GM19239 (cell line): ENCODE measurements at regions not wholly inside any gene's neighbourhood (a gene's known extent, or its start where the extent isn't known, plus 50 kb on each side); places are given as distances from the start of the nearest gene placed in this dataset.

Source experiments
- DNase-seq: peaks from one replicate; pipeline ENCODE4 v3.0.0; 2011; ENCODE audit warnings: low spot score; ENCODE audit not compliant: insufficient read length
- FAIRE-seq: peaks from 2 replicates; lab custom pipeline; 2011; peaks lifted over from hg19 to GRCh38; lab: Jason Lieb, UNC

DNA sequence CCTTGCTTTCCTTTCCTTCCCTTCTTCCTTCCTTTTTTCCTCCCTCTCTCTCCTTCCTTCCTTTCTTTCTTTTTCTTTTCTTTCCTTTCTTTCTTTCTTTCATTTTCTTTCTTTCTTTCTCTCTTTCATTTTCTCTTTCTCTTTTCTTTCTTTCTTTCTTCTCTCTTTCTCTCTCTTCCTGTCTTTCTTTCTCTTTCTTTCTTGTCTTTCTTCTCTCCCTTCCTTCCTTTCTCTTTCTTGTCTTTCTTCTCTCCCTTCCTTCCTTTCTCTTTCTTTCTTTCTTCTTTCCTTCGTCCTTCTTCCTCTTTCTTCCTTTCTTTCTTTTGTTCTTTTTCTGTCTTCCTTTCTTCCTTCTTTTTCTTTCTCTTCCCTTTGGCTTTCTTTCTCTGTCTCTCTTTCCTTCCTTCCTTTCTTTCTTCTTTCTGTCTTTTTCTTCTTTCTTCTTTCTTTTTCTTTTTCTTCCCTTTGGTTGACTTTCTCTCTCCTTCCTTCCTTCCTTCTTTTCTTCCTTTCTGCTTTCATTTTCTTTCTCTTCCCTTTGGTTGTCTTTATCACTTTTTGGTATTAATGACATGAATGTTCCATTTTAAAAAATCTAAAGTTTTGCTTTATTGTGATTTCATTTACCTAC is 496.4 kb upstream of the CBLB start:
- no peak for DNase-seq
- no peak for FAIRE-seq

DNA sequence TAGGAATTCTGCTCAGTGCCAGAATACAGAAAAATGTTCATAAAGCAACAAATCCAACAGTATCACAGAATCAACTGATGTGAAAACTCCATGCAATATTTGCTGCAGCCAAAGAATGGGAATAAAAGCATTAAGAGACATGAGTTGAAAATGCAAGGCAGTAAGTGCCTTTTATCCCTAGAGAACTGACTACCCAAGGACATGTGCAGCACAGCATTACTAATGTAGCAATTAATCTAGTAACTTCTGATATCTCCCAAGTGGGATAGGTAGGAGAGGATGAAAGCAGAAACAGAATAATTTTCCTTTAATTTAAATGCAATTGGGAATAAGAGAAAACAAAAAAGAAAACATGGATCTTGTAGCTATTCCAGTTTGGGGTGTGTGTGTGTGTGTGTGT is 497.5 kb upstream of the CBLB start:
- FAIRE-seq (no peak), DNase-seq (no peak)

DNA sequence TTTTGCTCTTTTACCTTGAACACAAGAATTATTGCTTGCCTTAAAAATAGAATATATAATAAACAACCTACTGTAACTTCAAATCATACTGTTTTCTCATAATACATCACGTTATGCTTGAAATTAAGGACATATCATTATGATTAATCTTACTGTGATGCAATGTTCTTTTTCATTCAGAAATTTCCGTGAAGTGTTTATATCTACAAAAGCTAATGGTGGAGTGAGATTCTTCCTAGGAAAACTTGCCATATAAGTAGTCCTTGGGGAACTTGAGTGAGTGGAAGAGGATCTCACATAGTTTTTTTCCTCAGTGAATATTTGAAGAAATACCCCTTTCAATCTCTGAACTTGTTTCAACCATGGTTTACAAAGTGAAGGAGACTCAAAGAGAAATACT is 498.7 kb upstream of the CBLB start:
- DNase-seq: no peak
- no peak for FAIRE-seq

DNA sequence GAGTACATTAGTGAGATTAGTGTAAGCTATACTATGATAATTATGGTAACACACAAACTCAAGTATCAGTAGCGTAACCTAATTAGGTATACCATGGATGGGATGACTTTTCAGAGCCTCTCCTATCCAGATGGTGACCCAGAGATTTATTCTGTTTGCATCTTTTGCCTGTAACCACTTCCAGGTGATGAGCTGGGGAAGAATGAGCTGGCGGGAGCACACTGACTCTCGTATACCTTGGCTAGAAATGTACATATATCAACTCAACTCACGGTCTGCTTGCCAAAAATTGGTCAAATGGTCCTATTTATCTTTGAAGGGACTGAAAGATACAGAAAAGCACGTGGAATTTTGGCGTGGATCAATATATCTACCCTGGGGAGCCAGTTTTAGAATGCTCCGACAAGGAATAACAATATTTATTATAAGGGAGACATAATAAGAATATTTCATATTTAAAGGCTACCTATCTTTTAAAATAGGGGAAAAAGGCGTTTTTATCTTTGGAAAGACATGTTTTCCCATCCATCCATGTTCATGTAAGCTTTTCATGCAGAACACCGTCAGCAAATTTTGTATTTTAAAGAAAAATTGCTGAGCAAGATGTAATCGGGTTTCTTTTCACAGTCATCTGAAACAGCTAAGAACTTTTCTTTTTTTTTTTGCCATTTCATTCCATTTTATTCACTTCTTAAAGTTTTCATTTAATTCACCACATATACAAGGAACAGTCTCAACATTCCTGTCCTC is 502.6 kb upstream of the CBLB start:
- FAIRE-seq: no peak
- no peak for DNase-seq

- FAIRE-seq (no peak), DNase-seq (no peak)
Observed at GRCh38 chr3:106371971-106372805, 503.4 kb upstream of the CBLB start.

GRCh38 chr3:106372806-106373190 is 504.0 kb upstream of the CBLB start:
- no peak for FAIRE-seq

GRCh38 chr3:106376016-106376570 is 507.3 kb upstream of the CBLB start:
- DNase-seq: no peak

More at GRCh38 chr3:106372806-106373190, 504.0 kb upstream of the CBLB start:
- DNase-seq: no peak

GRCh38 chr3:106379251-106379750 is 510.5 kb upstream of the CBLB start:
- FAIRE-seq (no peak), DNase-seq (no peak)

More at GRCh38 chr3:106376016-106376570, 507.3 kb upstream of the CBLB start:
- FAIRE-seq: no peak

GRCh38 chr3:106380232-106380631 is 511.4 kb upstream of the CBLB start:
- no peak for FAIRE-seq

DNA sequence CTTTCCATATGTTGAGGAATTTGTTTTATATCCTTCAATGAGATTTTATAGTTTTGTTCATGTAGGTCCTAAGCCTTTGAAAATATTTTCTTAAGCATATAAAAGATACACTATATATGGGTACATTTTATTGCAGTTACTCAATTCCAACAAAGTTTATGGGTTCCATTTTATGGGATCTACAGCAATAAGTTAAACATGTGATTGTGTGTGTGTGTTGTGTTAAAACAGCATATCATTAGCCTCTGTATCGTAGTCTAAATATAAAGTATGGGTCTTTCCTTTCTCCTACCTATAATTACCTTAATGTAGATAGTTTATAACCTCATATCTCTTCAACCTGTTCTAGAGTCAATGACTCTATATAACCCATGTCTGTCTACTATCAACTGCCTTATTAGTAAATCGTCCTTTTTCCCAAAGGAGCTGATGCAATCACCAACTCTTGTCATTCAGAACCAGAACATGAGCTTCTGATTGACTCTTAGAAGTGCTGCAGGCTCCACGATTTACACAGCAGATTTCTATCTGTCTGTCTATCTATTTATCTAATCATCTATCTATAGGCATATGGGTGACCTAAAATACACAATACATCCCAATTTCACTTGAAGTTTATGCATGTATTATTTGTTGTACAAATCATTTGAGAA is 512.6 kb upstream of the CBLB start:
- no peak for DNase-seq
- no peak for FAIRE-seq

More at GRCh38 chr3:106380232-106380631, 511.4 kb upstream of the CBLB start:
- DNase-seq: no peak

DNA sequence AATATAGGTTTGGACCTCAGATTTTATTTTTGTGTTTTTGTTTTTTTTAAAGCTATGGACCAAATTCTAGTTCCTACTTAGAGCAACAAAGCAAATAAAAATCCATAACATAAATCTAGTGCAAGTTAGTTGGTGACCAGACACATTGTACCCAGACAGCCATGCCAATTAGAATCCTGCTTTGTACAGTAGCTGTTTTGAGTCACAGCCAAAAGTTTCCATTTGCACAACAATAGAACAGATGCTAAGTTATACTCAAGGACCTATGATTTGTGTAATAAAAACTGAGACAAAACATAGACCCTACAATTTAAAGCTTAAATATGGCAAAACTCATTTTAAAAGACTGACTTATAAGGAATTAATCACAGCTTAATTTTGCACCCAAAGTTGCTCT is 513.1 kb upstream of the CBLB start:
- DNase-seq (no peak), FAIRE-seq (no peak)

DNA sequence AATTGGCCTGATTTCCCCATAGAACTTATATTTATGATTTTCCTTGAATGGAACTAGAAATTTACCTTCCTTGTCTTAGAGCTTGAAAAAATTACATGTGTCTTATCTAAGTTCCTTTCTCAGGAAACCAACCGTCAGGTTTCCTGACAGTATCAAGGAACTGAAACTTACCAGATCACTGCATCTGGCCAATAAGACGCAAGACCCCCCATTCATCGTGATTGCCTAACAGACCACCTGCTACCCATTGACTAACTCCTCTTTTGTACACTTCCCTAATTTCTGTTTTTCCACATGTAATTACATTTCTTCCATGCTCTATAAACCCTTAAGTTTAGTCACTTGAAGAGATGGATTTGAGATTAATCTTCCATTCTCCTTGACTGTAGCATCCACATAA is 517.2 kb upstream of the CBLB start:
- peak; percentile 33 for FAIRE-seq
- no peak for DNase-seq

DNA sequence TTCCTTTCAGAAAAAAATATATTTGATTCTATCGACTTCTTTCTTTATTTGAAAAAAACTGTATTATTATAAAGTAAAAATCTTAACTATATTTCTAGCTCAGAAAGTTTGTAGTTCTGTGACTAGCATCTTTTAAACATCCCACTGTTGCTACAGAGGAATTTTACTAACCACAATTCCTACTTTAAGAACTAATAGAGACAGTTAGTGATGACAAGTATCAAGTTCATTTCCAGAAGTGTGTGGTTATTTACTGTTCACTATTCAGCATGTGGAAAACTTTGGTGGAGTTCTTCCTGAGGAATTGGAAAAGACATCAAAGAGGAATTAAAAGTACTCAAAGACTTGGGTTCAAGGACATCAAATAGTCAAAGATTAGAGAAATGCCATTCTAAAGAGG is 524.1 kb upstream of the CBLB start:
- no peak for FAIRE-seq
- no peak for DNase-seq

- no peak for DNase-seq
- FAIRE-seq: no peak
Observed at GRCh38 chr3:106397006-106397405, 528.2 kb upstream of the CBLB start.

GRCh38 chr3:106398891-106399600 is 530.2 kb upstream of the CBLB start:
- no peak for DNase-seq
- no peak for FAIRE-seq

DNA sequence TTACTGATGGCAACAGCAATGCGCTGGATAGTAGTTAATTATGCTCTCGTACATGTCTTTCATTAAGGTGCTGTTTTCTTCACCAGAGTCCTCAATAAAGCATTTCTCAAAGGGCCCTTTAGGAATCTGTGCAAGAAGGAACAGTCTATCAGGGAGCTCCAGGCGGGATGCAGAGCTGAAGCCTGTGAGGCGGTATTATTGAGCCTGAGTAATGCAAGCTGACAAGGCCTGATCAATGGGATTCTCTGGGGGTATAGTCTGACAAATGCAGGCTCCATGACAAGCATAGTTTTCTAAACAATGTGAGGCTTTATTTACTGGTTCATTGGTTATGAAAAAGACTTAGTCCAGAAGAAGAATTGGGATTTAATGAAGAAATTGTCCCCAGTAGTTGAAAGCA is 530.9 kb upstream of the CBLB start:
- DNase-seq: no peak
- FAIRE-seq: no peak

GRCh38 chr3:106401666-106402490 is 533.1 kb upstream of the CBLB start:
- DNase-seq (no peak), FAIRE-seq (no peak)

DNA sequence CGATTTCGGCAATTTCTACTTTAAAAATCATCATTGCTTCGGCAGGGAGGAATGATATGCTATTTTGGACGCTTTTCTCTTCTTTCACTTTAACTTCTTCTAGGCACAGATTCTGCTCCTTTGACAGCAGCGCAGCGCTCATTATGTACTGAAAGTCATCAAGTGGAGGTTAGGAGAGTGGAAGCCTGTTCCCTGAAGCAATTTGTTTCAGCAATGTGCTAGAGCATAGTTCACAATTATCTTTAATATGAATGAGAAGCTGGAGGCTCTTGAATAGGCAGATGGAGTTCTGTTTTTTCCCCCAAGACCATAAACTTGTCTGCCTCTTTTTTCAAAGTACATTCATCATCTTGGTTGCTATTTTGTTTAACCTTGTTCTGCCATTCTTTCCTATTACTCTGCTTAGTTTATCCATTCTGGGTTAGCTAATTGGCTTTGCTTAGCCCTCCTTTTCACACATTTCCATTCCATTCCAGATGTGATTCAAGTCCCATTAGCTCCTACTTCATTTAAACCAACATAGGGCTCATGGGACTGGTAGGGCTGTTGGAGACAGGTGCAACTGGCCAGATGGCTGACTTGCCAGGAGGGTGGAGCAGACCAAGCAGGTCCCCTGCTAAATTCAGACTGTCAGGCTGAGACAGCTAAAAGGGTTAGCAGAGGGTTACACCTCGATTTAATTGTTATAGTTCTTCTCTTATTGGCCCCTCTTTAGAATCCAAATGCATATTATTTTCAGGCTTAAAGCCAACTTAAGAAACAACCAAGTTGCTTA is 534.7 kb upstream of the CBLB start:
- FAIRE-seq (no peak), DNase-seq (no peak)
